Panc1 (cell line): ENCODE measurements at regions not wholly inside any gene's neighbourhood (a gene's known extent, or its start where the extent isn't known, plus 50 kb on each side); places are given as distances from the start of the nearest gene placed in this dataset.

Experiments
- ATAC-seq: fragments of 200-7000 bp; cut with Tn5 transposase; 2 replicates; pipeline ENCODE4 v1.9.1; 2020; ENCODE audit warnings: mild to moderate bottlenecking, moderate library complexity
- BruUV-seq: library from RNA; stranded (reverse); fragments of 400-500 nt; replicated peaks from 2 replicates; lab custom pipeline; 2021; lab: Mats Ljungman, UMichigan
- CTCF ChIA-PET: fragments of 300-600 bp; sonication (Branson Sonifier 250); formaldehyde crosslinking; loops from one replicate; lab custom pipeline; 2022; ENCODE audit warnings: antibody characterized with exemption; lab: Charles Lee
- POLR2A ChIA-PET: fragments of 300-600 bp; sonication (Branson Sonifier 250); formaldehyde crosslinking; loops from one replicate; lab custom pipeline; 2022; ENCODE audit warnings: antibody characterized with exemption; lab: Charles Lee
- DNase-seq: peaks from one replicate; pipeline ENCODE4 v3.0.0-alpha.2; 2010; ENCODE audit warnings: low read depth, low spot score
- H3K27ac ChIP-seq: 2 replicates; pipeline ENCODE4 v1.5.1; 2011; ENCODE audit warnings: mild to moderate bottlenecking, low read length, inconsistent platforms
- H3K27me3 ChIP-seq: fragments of 200-500 bp; sonication (Bioruptor generic); 2 replicates; pipeline ENCODE4 v1.6.0; 2014; ENCODE audit warnings: low read length, inconsistent platforms; ENCODE audit not compliant: control insufficient read depth, insufficient read depth
- H3K36me3 ChIP-seq: fragments of 200-500 bp; sonication (Bioruptor generic); 2 replicates; pipeline ENCODE4 v1.5.1; 2014; ENCODE audit warnings: inconsistent platforms, mild to moderate bottlenecking, low read length, moderate library complexity; ENCODE audit not compliant: control insufficient read depth, insufficient read depth
- H3K4me1 ChIP-seq: 2 replicates; pipeline ENCODE4 v1.5.1; 2011; ENCODE audit warnings: inconsistent platforms, mild to moderate bottlenecking, low read length, moderate library complexity; ENCODE audit not compliant: control insufficient read depth, insufficient read depth
- H3K4me3 ChIP-seq, 2 experiments: 2 replicates each; pipeline ENCODE4 v1.5.1; 2011 to 2012; ENCODE audit warnings: low read depth in 2 of 2, low read length in 2 of 2, mild to moderate bottlenecking in 2 of 2, inconsistent platforms in 1 of 2, moderate library complexity in 1 of 2
- H3K9me3 ChIP-seq: fragments of 200-500 bp; sonication (Bioruptor generic); 2 replicates; pipeline ENCODE4 v1.5.1; 2014; ENCODE audit warnings: low read depth, mild to moderate bottlenecking, inconsistent platforms, low read length, moderate library complexity; ENCODE audit not compliant: control insufficient read depth, insufficient read depth
- CTCF ChIP-seq: fragments of 450-650 bp; IDR thresholded peaks from 2 replicates; pipeline ENCODE4 v1.5.1; 2017; ENCODE audit warnings: mild to moderate bottlenecking
- POLR2AphosphoS5 ChIP-seq: IDR thresholded peaks from 2 replicates; pipeline ENCODE4 v1.6.1; 2012; ENCODE audit warnings: mild to moderate bottlenecking, low read depth, low read length, moderate library complexity
- REST ChIP-seq, 2 experiments: IDR thresholded peaks; 2 replicates each; pipeline ENCODE4 v1.6.1; 2011 to 2012; ENCODE audit warnings: low read depth in 2 of 2, control low read depth in 1 of 2, low read length in 1 of 2, mild to moderate bottlenecking in 1 of 2, moderate library complexity in 1 of 2; ENCODE audit not compliant: insufficient read depth in 1 of 2
- SIN3A ChIP-seq: IDR thresholded peaks from 2 replicates; pipeline ENCODE4 v1.6.1; 2012; ENCODE audit warnings: low read depth, mild to moderate bottlenecking, low read length, moderate library complexity, borderline replicate concordance; ENCODE audit not compliant: insufficient read depth
- TCF7L2 ChIP-seq: IDR thresholded peaks from 2 replicates; pipeline ENCODE4 v1.6.1; 2011; ENCODE audit warnings: mild to moderate bottlenecking, low read depth, low read length, inconsistent platforms
- in situ Hi-C: cut with HindIII; loops from 2 replicates; pipeline ENCODE4 v1.10.0; 2016; ENCODE audit warnings: low sequenced_read_pairs, low pct_unique_long_range_greater_than_20kb
- intact Hi-C: fragments of 100-400 bp; cut with micrococcal nuclease; formaldehyde crosslinking; loops from one replicate; pipeline ENCODE4 v1.10.0; 2022; ENCODE audit not compliant: unreplicated experiment

- no peak overlapping the region for H3K27ac ChIP-seq
- ChIA-PET POLR2A (no interaction called here), CTCF (no interaction called here)
- H3K27me3 ChIP-seq = no peaks in the 10 kb centered on the region
- in situ Hi-C loops = no loop called here
- ATAC-seq = no peak
- no peak for TF ChIP-seq SIN3A
- no peak for TF ChIP-seq POLR2AphosphoS5
- no peak for TF ChIP-seq CTCF
- no peak for TF ChIP-seq TCF7L2
- no peak for TF ChIP-seq REST (IDR thresholded peaks at IDR 0.05; ENCODE audit: insufficient read depth in 1 of 2, low read depth in 2 of 2, low read length in 1 of 2)
- no TSS peak for BruUV-seq
- no peak overlapping the region for H3K4me3 ChIP-seq
- intact Hi-C loops = no loop called here
- H3K36me3 ChIP-seq = no peaks in the 10 kb centered on the region
- no peaks in the 10 kb centered on the region for H3K4me1 ChIP-seq
- no peaks in the 10 kb centered on the region for H3K9me3 ChIP-seq
- DNase-seq = no peak
These were observed 466.2 kb upstream of the ADAMTS9 start for GRCh38 chr3:65153850-65154512.

GRCh38 chr3:65151666-65152065 is 463.9 kb upstream of the ADAMTS9 start:
- Histone ChIP-seq H3K27ac (no peak overlapping the region), H3K9me3 (no peaks in the 10 kb centered on the region), H3K4me1 (no peaks in the 10 kb centered on the region), H3K36me3 (no peaks in the 10 kb centered on the region), H3K27me3 (no peaks in the 10 kb centered on the region), H3K4me3 (no peak overlapping the region)
- BruUV-seq = no TSS peak
- TF ChIP-seq TCF7L2 (no peak), REST (IDR thresholded peaks at IDR 0.05; ENCODE audit: insufficient read depth in 1 of 2, low read depth in 2 of 2, low read length in 1 of 2) (no peak), SIN3A (no peak), POLR2AphosphoS5 (no peak), CTCF (no peak)
- CTCF ChIA-PET = no interaction called here
- ATAC-seq = no peak
- intact Hi-C loops = no loop called here
- POLR2A ChIA-PET = no interaction called here
- in situ Hi-C loops = no loop called here
- DNase-seq = no peak
